ENCODE measurements at regions not wholly inside any gene's neighbourhood (a gene's known extent, or its start where the extent isn't known, plus 50 kb on each side); places are given as distances from the start of the nearest gene placed in this dataset.

DNA sequence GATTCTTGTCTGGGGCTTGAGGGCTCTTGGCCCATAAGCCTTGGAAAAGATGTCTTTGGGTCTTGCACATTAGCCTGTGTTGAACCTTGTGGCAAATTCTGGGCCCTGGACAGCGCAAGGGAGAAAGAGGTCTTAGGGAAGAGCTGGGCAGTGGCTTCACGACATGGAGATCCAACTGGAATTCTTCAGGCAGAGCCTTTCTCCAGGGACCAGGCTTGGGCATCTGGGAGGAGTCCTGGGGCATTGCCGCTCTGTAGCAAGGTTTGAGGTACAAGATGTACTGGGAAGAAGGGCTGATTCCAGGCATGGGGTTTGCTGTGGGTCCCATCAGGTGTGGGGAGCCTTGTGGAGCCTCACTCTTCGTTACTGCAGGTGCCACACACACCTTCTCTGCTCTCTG is 104.0 kb upstream of the ACTRT1 start:
- no peak for FAIRE-seq

GRCh38 chrX:128142745-128143144 is 90.5 kb upstream of the ACTRT1 start:
- no peak for FAIRE-seq

- FAIRE-seq: no peak
Observed at GRCh38 chrX:128106630-128107029, 54.4 kb upstream of the ACTRT1 start.

GRCh38 chrX:128105659-128106058 is 53.5 kb upstream of the ACTRT1 start:
- FAIRE-seq: peak; percentile 60

Measured in islet of Langerhans (tissue), 1 donor.